H1 (cell line): ENCODE measurements at regions not wholly inside any gene's neighbourhood (a gene's known extent, or its start where the extent isn't known, plus 50 kb on each side); places are given as distances from the start of the nearest gene placed in this dataset.

Experiments used
- ASH2L ChIP-seq: fragments of 200-600, 300-600 bp; sonication (generic); IDR thresholded peaks from one replicate; pipeline ENCODE4 v1.7.1; 2017; ENCODE audit warnings: low read length
- BCL11A ChIP-seq, 2 experiments: IDR thresholded peaks; one replicate each; pipeline ENCODE4 v1.6.1; 2011; ENCODE audit warnings: low read depth in 2 of 2, low read length in 2 of 2, mild to moderate bottlenecking in 2 of 2
- CBX5 ChIP-seq: fragments of 300-800, 300-1000 bp; sonication (generic); IDR thresholded peaks from 2 replicates; pipeline ENCODE4 v1.7.1; 2016; ENCODE audit warnings: antibody characterized with exemption, low read length, low read depth
- CHD7 ChIP-seq: fragments of 300-600 bp; sonication (generic); IDR thresholded peaks from 2 replicates; pipeline ENCODE4 v1.7.1; 2012; ENCODE audit warnings: low read length, moderate library complexity, mild to moderate bottlenecking, inconsistent platforms; ENCODE audit not compliant: insufficient replicate concordance
- EP300 ChIP-seq, 2 experiments: IDR thresholded peaks; 1 replicate in 1 of 2; 2 replicates in 1 of 2; pipeline ENCODE4 v1.6.1; 2011 to 2012; ENCODE audit warnings: low read depth in 2 of 2, low read length in 2 of 2, mild to moderate bottlenecking in 2 of 2, borderline replicate concordance in 1 of 2, inconsistent platforms in 1 of 2, moderate library complexity in 1 of 2

- TF ChIP-seq CBX5 (no peak), ASH2L (no peak), BCL11A (IDR thresholded peaks at IDR 0.05; ENCODE audit: low read depth in 2 of 2, low read length in 2 of 2) (no peak), CHD7 (no peak), EP300 (IDR thresholded peaks at IDR 0.05; ENCODE audit: borderline replicate concordance in 1 of 2, low read depth in 2 of 2, low read length in 2 of 2) (no peak)
Observed at GRCh38 chr3:135444058-135444457, 521.5 kb upstream of the PPP2R3A start (continued).
